Hepatocyte (in vitro differentiated cells): ENCODE measurements at regions not wholly inside any gene's neighbourhood (a gene's known extent, or its start where the extent isn't known, plus 50 kb on each side); places are given as distances from the start of the nearest gene placed in this dataset.

Experiments used
- EZH2 ChIP-seq: fragments of 200-600 bp; sonication (generic); IDR thresholded peaks from 2 replicates; pipeline ENCODE4 v1.6.1; 2016; ENCODE audit warnings: antibody characterized with exemption, mild to moderate bottlenecking, borderline replicate concordance
- TF ChIP-seq, protein P1 (sequence below): fragments of 200-600 bp; sonication (generic); IDR thresholded peaks from 2 replicates; pipeline ENCODE4 v1.5.1; 2016; ENCODE audit warnings: antibody characterized with exemption, mild to moderate bottlenecking; ENCODE audit not compliant: poor library complexity

- TF ChIP-seq, protein P1, sequence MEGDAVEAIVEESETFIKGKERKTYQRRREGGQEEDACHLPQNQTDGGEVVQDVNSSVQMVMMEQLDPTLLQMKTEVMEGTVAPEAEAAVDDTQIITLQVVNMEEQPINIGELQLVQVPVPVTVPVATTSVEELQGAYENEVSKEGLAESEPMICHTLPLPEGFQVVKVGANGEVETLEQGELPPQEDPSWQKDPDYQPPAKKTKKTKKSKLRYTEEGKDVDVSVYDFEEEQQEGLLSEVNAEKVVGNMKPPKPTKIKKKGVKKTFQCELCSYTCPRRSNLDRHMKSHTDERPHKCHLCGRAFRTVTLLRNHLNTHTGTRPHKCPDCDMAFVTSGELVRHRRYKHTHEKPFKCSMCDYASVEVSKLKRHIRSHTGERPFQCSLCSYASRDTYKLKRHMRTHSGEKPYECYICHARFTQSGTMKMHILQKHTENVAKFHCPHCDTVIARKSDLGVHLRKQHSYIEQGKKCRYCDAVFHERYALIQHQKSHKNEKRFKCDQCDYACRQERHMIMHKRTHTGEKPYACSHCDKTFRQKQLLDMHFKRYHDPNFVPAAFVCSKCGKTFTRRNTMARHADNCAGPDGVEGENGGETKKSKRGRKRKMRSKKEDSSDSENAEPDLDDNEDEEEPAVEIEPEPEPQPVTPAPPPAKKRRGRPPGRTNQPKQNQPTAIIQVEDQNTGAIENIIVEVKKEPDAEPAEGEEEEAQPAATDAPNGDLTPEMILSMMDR: no peak
- TF ChIP-seq EZH2: no peak
Measured at GRCh38 chr20:8995761-8996160, 73.1 kb upstream of the PLCB4 start.
